NOMO-1 treated with dmso at 0.1 percent for 144 hours (cell line): ENCODE measurements at regions not wholly inside any gene's neighbourhood (a gene's known extent, or its start where the extent isn't known, plus 50 kb on each side); places are given as distances from the start of the nearest gene placed in this dataset.

Experiments
- DNase-seq: peaks from one replicate; lab custom pipeline; 2025; ENCODE audit not compliant: unreplicated experiment; lab: John Stamatoyannopoulos, UW

- no peak for DNase-seq
Observed at GRCh38 chr1:38241594-38242334, 195.2 kb upstream of the POU3F1 start.

GRCh38 chr1:38240618-38241017 lies 194.0 kb upstream of the POU3F1 start:
- no peak for DNase-seq

- DNase-seq: no peak
Observed at GRCh38 chr1:38239258-38239835, 192.8 kb upstream of the POU3F1 start.

GRCh38 chr1:38238294-38238693 lies 191.7 kb upstream of the POU3F1 start:
- no peak for DNase-seq

GRCh38 chr1:38235705-38236104 lies 189.1 kb upstream of the POU3F1 start:
- no peak for DNase-seq

GRCh38 chr1:38231941-38232340 lies 185.3 kb upstream of the POU3F1 start:
- no peak for DNase-seq

GRCh38 chr1:38228718-38229117 lies 182.1 kb upstream of the POU3F1 start:
- DNase-seq: no peak

- DNase-seq: no peak
Observed at GRCh38 chr1:38225745-38226144, 179.2 kb upstream of the POU3F1 start.

- DNase-seq: no peak
Observed at GRCh38 chr1:38223391-38223790, 176.8 kb upstream of the POU3F1 start.

GRCh38 chr1:38222891-38223290 lies 176.3 kb upstream of the POU3F1 start:
- no peak for DNase-seq

- no peak for DNase-seq
Observed at GRCh38 chr1:38221006-38221649, 174.5 kb upstream of the POU3F1 start.

- DNase-seq: no peak
Observed at GRCh38 chr1:38217316-38217715, 170.7 kb upstream of the POU3F1 start.

- no peak for DNase-seq
Observed at GRCh38 chr1:38213646-38214434, 167.2 kb upstream of the POU3F1 start.

- no peak for DNase-seq
Observed at GRCh38 chr1:38210895-38211177, 164.2 kb upstream of the POU3F1 start.

GRCh38 chr1:38210021-38210894 lies 163.7 kb upstream of the POU3F1 start:
- no peak for DNase-seq

GRCh38 chr1:38208716-38209632 lies 162.4 kb upstream of the POU3F1 start:
- DNase-seq: no peak

- no peak for DNase-seq
Observed at GRCh38 chr1:38207906-38208305, 161.3 kb upstream of the POU3F1 start.

- DNase-seq: no peak
Observed at GRCh38 chr1:38207275-38207674, 160.7 kb upstream of the POU3F1 start.

GRCh38 chr1:38204698-38205097 lies 158.1 kb upstream of the POU3F1 start:
- no peak for DNase-seq

- no peak for DNase-seq
Observed at GRCh38 chr1:38203441-38203840, 156.8 kb upstream of the POU3F1 start.
